ENCODE measurements at regions not wholly inside any gene's neighbourhood (a gene's known extent, or its start where the extent isn't known, plus 50 kb on each side); places are given as distances from the start of the nearest gene placed in this dataset.
"Not testable (repeated sequence)": the region's sequence is repeated elsewhere in the genome, so short reads cannot be mapped to it uniquely, and the experiment has no call there.

- DNase-seq (ENCODE audit: low spot score), result no peak
- intact Hi-C loops (cut with DNase I), result no loop called here
Measured at GRCh38 chr7:56471811-56472210, 355.6 kb upstream of the NUPR2 start.

- intact Hi-C loops (cut with DNase I); DNase-seq (ENCODE audit: low spot score): not testable (repeated sequence)
Measured at GRCh38 chr7:56466607-56467525, 350.6 kb upstream of the NUPR2 start.

GRCh38 chr7:56449762-56450161 lies 333.5 kb upstream of the NUPR2 start:
- intact Hi-C loops (cut with DNase I), result no loop called here

GRCh38 chr7:56447864-56448693 lies 331.9 kb upstream of the NUPR2 start:
- no peak for DNase-seq (ENCODE audit: low spot score)

More at GRCh38 chr7:56449762-56450161, 333.5 kb upstream of the NUPR2 start:
- no peak for DNase-seq (ENCODE audit: low spot score)

GRCh38 chr7:56420528-56420927 lies 304.3 kb upstream of the NUPR2 start:
- DNase-seq (ENCODE audit: low spot score); intact Hi-C loops (cut with DNase I): not testable (repeated sequence)

More at GRCh38 chr7:56447864-56448693, 331.9 kb upstream of the NUPR2 start:
- intact Hi-C loops (cut with DNase I), result no loop called here

- intact Hi-C loops (cut with DNase I), result no loop called here
- DNase-seq (ENCODE audit: low spot score), result no peak
Measured at GRCh38 chr7:56375173-56375572, 259.0 kb upstream of the NUPR2 start.

- DNase-seq (ENCODE audit: low spot score); intact Hi-C loops (cut with DNase I): not testable (repeated sequence)
Measured at GRCh38 chr7:56374666-56375065, 258.4 kb upstream of the NUPR2 start.

- DNase-seq (ENCODE audit: low spot score); intact Hi-C loops (cut with DNase I): not testable (repeated sequence)
Measured at GRCh38 chr7:56373314-56373713, 257.1 kb upstream of the NUPR2 start.

- peak; percentile 92 for DNase-seq (ENCODE audit: low spot score)
- intact Hi-C loops (cut with DNase I), result not testable (repeated sequence)
Measured at GRCh38 chr7:56371792-56372191, 255.6 kb upstream of the NUPR2 start.

GRCh38 chr7:56370208-56370872 lies 254.1 kb upstream of the NUPR2 start:
- DNase-seq (ENCODE audit: low spot score); intact Hi-C loops (cut with DNase I): not testable (repeated sequence)

GRCh38 chr7:56367914-56368313 lies 251.7 kb upstream of the NUPR2 start:
- intact Hi-C loops (cut with DNase I); DNase-seq (ENCODE audit: low spot score): not testable (repeated sequence)

GRCh38 chr7:56367411-56367810 lies 251.2 kb upstream of the NUPR2 start:
- DNase-seq (ENCODE audit: low spot score), result not testable (repeated sequence)

GRCh38 chr7:56366701-56367100 lies 250.5 kb upstream of the NUPR2 start:
- DNase-seq (ENCODE audit: low spot score); intact Hi-C loops (cut with DNase I): not testable (repeated sequence)

More at GRCh38 chr7:56367411-56367810, 251.2 kb upstream of the NUPR2 start:
- intact Hi-C loops (cut with DNase I), result not testable (repeated sequence)

GRCh38 chr7:56352576-56352975 lies 236.4 kb upstream of the NUPR2 start:
- intact Hi-C loops (cut with DNase I); DNase-seq (ENCODE audit: low spot score): not testable (repeated sequence)

GRCh38 chr7:56351181-56351580 lies 235.0 kb upstream of the NUPR2 start:
- DNase-seq (ENCODE audit: low spot score); intact Hi-C loops (cut with DNase I): not testable (repeated sequence)

GRCh38 chr7:56348311-56348710 lies 232.1 kb upstream of the NUPR2 start:
- intact Hi-C loops (cut with DNase I); DNase-seq (ENCODE audit: low spot score): not testable (repeated sequence)

GRCh38 chr7:56328327-56328726 lies 212.1 kb upstream of the NUPR2 start:
- intact Hi-C loops (cut with DNase I); DNase-seq (ENCODE audit: low spot score): not testable (repeated sequence)

GRCh38 chr7:56290548-56290947 lies 174.3 kb upstream of the NUPR2 start:
- no peak for DNase-seq (ENCODE audit: low spot score)
- intact Hi-C loops (cut with DNase I), result no loop called here

GRCh38 chr7:56287429-56288138 lies 171.4 kb upstream of the NUPR2 start:
- DNase-seq (ENCODE audit: low spot score), result no peak
- intact Hi-C loops (cut with DNase I), result no loop called here
